K562 (cell line): ENCODE measurements at regions not wholly inside any gene's neighbourhood (a gene's known extent, or its start where the extent isn't known, plus 50 kb on each side); places are given as distances from the start of the nearest gene placed in this dataset.

Experiments used
- CCNT2 ChIP-seq: IDR thresholded peaks from 2 replicates; pipeline ENCODE4 v1.6.1; 2011; ENCODE audit warnings: borderline replicate concordance, low read depth, mild to moderate bottlenecking, moderate library complexity, mixed read lengths, low read length; ENCODE audit not compliant: insufficient read length; ENCODE audit errors: extremely low read depth
- IRF2 ChIP-seq: sonication (generic); formaldehyde crosslinking; IDR thresholded peaks from 2 replicates; pipeline ENCODE4 v1.8.1; 2022; ENCODE audit warnings: mild to moderate bottlenecking, missing genetic modification reagents
- KLF13 ChIP-seq: fragments of 450-650 bp; IDR thresholded peaks from 2 replicates; pipeline ENCODE4 v1.6.1; 2016; ENCODE audit warnings: missing genetic modification characterization, low read depth, mild to moderate bottlenecking, missing compliant biosample characterization, moderate library complexity, borderline replicate concordance
- MAZ ChIP-seq, 2 experiments: fragments of 450-650 bp in 1 of 2; sonication (generic) in 1 of 2; formaldehyde crosslinking; IDR thresholded peaks in 1 of 2; conservative IDR thresholded peaks in 1 of 2; 2 replicates each; pipeline versions ENCODE4 v1.4.0 to v1.5.0; 2020; ENCODE audit warnings: mild to moderate bottlenecking in 1 of 2, missing genetic modification reagents in 1 of 2
- PRMT5 ChIP-seq: sonication (generic); formaldehyde crosslinking; IDR thresholded peaks from 2 replicates; pipeline ENCODE4 v1.5.0; 2020; ENCODE audit warnings: missing genetic modification reagents
- ZZZ3 ChIP-seq: fragments of 450-650 bp; IDR thresholded peaks from 2 replicates; pipeline ENCODE4 v1.6.1; 2016; ENCODE audit warnings: antibody characterized with exemption, mild to moderate bottlenecking, moderate library complexity
- TF ChIP-seq, protein P1 (sequence below), 3 experiments: IDR thresholded peaks in 2 of 3; conservative IDR thresholded peaks in 1 of 3; 2 replicates each; pipeline ENCODE4 v1.5.1; 2011 to 2012; ENCODE audit warnings: low read length in 3 of 3, mild to moderate bottlenecking in 3 of 3, control low read depth in 2 of 3, improper control_type of control experiment in 1 of 3, inconsistent platforms in 1 of 3, low read depth in 1 of 3, mixed read lengths in 1 of 3, moderate library complexity in 1 of 3; ENCODE audit not compliant: insufficient read depth in 2 of 3

DNA sequence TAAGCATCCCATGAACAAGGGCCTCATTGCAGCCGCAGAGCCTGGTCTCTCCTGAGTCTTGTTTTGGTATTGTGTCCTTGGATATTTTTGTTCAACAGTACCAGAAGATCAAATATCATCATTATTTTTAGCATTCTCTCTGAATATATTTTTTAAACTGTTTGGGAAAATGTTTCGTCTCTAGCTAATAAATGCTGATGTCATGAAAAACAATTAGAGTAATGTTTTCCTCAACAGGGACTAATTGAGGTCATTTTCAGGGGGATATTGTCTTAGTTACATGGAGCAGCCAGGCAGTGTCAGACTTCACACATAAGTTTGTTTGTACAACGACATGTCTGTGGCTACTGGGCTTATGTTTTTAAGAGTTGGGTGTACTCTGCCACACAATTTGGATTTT is 805.3 kb upstream of the SOX9 start:
- TF ChIP-seq MAZ (CRISPR knock-in tag; conservative IDR thresholded peaks at IDR 0.05 in 1 of 2, IDR thresholded peaks at IDR 0.05 in 1 of 2) (no peak), IRF2 (CRISPR knock-in tag) (no peak), CCNT2 (no peak), KLF13 (tag) (no peak), PRMT5 (CRISPR knock-in tag) (no peak), ZZZ3 (no peak)
- TF ChIP-seq, protein P1, sequence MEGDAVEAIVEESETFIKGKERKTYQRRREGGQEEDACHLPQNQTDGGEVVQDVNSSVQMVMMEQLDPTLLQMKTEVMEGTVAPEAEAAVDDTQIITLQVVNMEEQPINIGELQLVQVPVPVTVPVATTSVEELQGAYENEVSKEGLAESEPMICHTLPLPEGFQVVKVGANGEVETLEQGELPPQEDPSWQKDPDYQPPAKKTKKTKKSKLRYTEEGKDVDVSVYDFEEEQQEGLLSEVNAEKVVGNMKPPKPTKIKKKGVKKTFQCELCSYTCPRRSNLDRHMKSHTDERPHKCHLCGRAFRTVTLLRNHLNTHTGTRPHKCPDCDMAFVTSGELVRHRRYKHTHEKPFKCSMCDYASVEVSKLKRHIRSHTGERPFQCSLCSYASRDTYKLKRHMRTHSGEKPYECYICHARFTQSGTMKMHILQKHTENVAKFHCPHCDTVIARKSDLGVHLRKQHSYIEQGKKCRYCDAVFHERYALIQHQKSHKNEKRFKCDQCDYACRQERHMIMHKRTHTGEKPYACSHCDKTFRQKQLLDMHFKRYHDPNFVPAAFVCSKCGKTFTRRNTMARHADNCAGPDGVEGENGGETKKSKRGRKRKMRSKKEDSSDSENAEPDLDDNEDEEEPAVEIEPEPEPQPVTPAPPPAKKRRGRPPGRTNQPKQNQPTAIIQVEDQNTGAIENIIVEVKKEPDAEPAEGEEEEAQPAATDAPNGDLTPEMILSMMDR (IDR thresholded peaks at IDR 0.05 in 2 of 3, conservative IDR thresholded peaks at IDR 0.05 in 1 of 3; ENCODE audit: insufficient read depth in 2 of 3, low read depth in 1 of 3, low read length in 3 of 3), result no peak
